Type B pancreatic cell (in vitro differentiated cells): ENCODE measurements at regions not wholly inside any gene's neighbourhood (a gene's known extent, or its start where the extent isn't known, plus 50 kb on each side); places are given as distances from the start of the nearest gene placed in this dataset.

ENCODE experiments used
- DNase-seq: peaks from one replicate; pipeline ENCODE4 v3.0.0; 2021; ENCODE audit warnings: mixed read lengths; ENCODE audit not compliant: unreplicated experiment; ENCODE audit errors: extremely low spot score
- H3K27ac Mint-ChIP-seq: 2 replicates; pipeline ENCODE4 v1.8.0; 2021; ENCODE audit warnings: mild to moderate bottlenecking, mixed read lengths
- H3K27me3 Mint-ChIP-seq: 2 replicates; pipeline ENCODE4 v1.8.0; 2021; ENCODE audit warnings: mixed read lengths
- H3K36me3 Mint-ChIP-seq: 2 replicates; pipeline ENCODE4 v1.8.0; 2021; ENCODE audit warnings: mixed read lengths
- H3K4me1 Mint-ChIP-seq: one replicate; pipeline ENCODE4 v1.8.0; 2021; ENCODE audit warnings: mixed read lengths; ENCODE audit not compliant: unreplicated experiment
- H3K4me3 Mint-ChIP-seq: 2 replicates; pipeline ENCODE4 v1.8.0; 2021; ENCODE audit warnings: mild to moderate bottlenecking, mixed read lengths
- H3K9me3 Mint-ChIP-seq: 2 replicates; pipeline ENCODE4 v1.8.0; 2021; ENCODE audit warnings: mixed read lengths
- TF ChIP-seq, protein P1 (sequence below): fragments of 200-600 bp; sonication (generic); conservative IDR thresholded peaks from 2 replicates; pipeline ENCODE4 v1.5.0; 2021; ENCODE audit warnings: antibody characterized with exemption, mild to moderate bottlenecking

DNA sequence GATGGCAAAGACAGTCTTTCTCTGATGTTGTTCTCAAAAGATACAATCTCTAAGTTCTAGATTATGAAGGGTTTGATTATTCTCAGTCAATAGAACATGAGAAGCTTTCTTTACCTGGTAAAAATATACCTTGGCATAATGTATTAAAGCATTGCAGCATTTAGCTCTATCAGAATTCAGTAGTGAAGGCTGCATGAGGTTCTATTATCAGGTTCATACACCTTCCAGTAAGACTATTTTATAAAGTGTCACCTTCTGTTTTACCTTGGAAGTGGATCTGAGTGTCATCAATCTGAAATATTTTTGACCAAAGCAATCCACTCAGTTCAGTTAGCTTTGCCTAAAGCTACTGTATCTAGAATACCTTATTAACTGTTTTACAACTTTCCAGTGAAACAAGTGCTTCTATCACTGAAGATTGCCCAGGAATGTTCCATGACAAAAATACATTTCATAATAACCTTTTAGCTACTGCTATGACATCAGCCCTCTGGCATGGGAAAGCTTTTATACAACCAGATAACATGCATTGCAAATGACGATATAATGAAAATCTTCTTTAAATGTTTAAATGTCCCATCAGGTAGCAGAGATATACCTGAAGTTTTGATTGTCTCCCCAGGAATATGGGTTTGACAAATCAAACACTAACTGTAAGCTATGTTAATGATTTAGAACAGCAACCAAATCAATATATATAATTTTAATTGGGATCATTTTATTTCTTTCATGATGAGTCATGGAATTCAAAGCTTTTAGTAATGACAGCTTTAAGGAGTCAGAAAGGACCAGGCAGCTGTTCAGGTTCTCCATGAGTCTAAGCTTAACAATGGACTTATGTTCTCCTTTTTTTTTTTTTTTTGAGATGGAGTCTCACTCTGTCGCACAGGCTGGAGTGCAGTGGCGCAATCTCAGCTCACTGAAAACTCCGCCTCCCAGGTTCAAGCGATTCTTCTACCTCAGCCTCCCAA is 72.2 kb downstream of the UFM1 start:
- no peaks in the 10 kb centered on the region for H3K4me1 Mint-ChIP-seq
- TF ChIP-seq, protein P1, sequence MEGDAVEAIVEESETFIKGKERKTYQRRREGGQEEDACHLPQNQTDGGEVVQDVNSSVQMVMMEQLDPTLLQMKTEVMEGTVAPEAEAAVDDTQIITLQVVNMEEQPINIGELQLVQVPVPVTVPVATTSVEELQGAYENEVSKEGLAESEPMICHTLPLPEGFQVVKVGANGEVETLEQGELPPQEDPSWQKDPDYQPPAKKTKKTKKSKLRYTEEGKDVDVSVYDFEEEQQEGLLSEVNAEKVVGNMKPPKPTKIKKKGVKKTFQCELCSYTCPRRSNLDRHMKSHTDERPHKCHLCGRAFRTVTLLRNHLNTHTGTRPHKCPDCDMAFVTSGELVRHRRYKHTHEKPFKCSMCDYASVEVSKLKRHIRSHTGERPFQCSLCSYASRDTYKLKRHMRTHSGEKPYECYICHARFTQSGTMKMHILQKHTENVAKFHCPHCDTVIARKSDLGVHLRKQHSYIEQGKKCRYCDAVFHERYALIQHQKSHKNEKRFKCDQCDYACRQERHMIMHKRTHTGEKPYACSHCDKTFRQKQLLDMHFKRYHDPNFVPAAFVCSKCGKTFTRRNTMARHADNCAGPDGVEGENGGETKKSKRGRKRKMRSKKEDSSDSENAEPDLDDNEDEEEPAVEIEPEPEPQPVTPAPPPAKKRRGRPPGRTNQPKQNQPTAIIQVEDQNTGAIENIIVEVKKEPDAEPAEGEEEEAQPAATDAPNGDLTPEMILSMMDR: no peak
- no peak for DNase-seq
- H3K27ac Mint-ChIP-seq: no peak overlapping the region
- H3K27me3 Mint-ChIP-seq: no peaks in the 10 kb centered on the region
- no peaks in the 10 kb centered on the region for H3K36me3 Mint-ChIP-seq
- H3K9me3 Mint-ChIP-seq: no peaks in the 10 kb centered on the region
- no peak overlapping the region for H3K4me3 Mint-ChIP-seq

DNA sequence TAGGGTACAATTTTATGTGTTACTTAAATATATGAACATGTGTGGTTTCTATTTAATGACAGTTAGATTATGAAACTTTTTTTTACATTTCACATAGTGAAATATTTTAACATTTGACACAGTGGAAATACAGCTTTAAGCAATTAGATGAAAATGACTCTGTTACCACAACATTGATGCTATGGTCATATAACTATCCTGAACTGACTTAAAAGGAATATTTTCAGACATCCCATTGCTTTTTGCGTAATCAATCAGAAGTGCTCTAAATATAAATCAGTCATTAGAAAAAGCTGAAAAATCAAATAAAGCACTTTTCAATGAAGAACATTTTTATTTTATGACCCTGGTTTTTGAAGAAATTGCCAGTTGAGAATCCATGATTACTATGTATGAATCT is 80.3 kb downstream of the UFM1 start:
- no peak for DNase-seq
- no peaks in the 10 kb centered on the region for H3K9me3 Mint-ChIP-seq
- no peaks in the 10 kb centered on the region for H3K4me1 Mint-ChIP-seq
- H3K27me3 Mint-ChIP-seq: no peaks in the 10 kb centered on the region
- no peak overlapping the region for H3K27ac Mint-ChIP-seq
- H3K4me3 Mint-ChIP-seq: no peak overlapping the region
- TF ChIP-seq, protein P1: no peak
- H3K36me3 Mint-ChIP-seq: no peaks in the 10 kb centered on the region

DNA sequence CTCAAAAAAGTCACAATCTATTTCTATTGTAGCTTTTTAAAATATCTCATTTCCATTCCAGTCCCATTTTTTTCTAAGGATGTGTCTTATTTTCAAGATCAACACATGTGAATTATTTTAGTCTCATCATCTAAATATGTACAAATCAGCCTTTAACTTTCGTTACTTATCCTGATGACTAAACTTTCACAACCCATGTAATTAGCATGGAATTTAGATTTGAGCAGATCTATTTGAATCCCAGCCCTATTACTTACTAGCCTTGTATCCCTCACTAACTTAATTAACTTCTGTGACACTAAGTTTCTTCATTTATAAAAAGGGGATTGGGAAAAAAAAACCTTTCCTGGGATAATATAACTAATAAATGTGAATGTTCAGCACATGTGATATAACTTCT is 81.1 kb downstream of the UFM1 start:
- H3K4me1 Mint-ChIP-seq: no peaks in the 10 kb centered on the region
- no peak for DNase-seq
- no peak overlapping the region for H3K4me3 Mint-ChIP-seq
- H3K36me3 Mint-ChIP-seq: no peaks in the 10 kb centered on the region
- H3K27me3 Mint-ChIP-seq: no peaks in the 10 kb centered on the region
- TF ChIP-seq, protein P1: no peak
- H3K27ac Mint-ChIP-seq: no peak overlapping the region
- H3K9me3 Mint-ChIP-seq: peaks cover 6% of the 10 kb centered on the region

DNA sequence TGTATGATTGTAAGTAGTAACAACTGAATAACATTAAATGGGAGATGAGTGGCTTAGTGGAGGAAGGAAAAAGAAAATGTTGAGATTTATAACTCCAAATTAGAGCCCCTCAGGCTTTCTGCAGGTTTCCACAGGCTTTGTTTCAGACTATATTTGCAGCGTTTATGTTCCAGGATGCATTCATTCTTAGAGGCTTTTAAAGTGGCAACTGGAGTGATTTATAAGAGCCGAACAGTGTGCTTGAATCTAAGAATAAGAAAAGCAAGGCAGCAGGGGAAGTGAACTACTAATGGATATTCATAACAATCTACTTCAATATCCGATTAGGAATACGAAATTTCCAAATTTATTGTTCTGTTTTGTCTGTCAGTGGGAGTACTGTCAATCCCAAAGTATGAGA is 91.0 kb downstream of the UFM1 start:
- DNase-seq: no peak
- Mint-ChIP-seq H3K27me3 (no peaks in the 10 kb centered on the region), H3K4me1 (no peaks in the 10 kb centered on the region), H3K27ac (no peak overlapping the region), H3K9me3 (no peaks in the 10 kb centered on the region), H3K4me3 (no peak overlapping the region), H3K36me3 (no peaks in the 10 kb centered on the region)
- TF ChIP-seq, protein P1: no peak

DNA sequence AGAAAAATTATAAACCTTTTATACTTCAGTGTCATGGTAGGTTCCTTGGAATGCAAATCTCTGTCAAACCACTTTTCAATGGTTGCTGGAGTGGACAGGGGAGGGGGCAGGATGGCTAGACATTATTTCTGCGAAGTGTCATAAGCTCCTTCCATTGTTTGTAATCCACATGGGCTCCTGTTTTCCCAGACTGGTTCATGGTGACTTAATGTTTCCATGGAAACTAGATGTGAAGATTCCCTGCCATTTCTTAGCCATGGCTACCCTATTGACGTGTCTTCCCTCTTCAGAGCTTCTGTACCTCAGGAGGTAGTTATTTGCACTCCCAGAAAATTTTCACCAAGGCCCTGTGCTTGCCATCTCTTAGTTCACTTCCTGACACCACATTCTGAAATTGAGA is 95.3 kb downstream of the UFM1 start:
- H3K4me3 Mint-ChIP-seq: no peak overlapping the region
- TF ChIP-seq, protein P1: no peak
- no peak for DNase-seq
- no peaks in the 10 kb centered on the region for H3K36me3 Mint-ChIP-seq
- H3K9me3 Mint-ChIP-seq: no peaks in the 10 kb centered on the region
- no peaks in the 10 kb centered on the region for H3K27me3 Mint-ChIP-seq
- no peaks in the 10 kb centered on the region for H3K4me1 Mint-ChIP-seq
- no peak overlapping the region for H3K27ac Mint-ChIP-seq
